Heart left ventricle (tissue), 16 donors: ENCODE measurements at regions not wholly inside any gene's neighbourhood (a gene's known extent, or its start where the extent isn't known, plus 50 kb on each side); places are given as distances from the start of the nearest gene placed in this dataset.

Experiments
- ATAC-seq, 4 donors: fragments of 200-7000 bp; cut with Tn5 transposase; one replicate each; pipeline ENCODE4 v1.9.1; 2020 to 2022; ENCODE audit warnings: moderate library complexity in 4 of 4, mild to moderate bottlenecking in 3 of 4, moderate number of reproducible peaks in 1 of 4
- DNase-seq, 5 donors: peaks; one replicate each; pipeline ENCODE4 v3.0.0-alpha.2; 2020
- H3K27ac ChIP-seq, 12 donors: fragments of 200-600 bp; sonication (generic) in 4 of 12; one replicate each; pipeline versions ENCODE4 v1.5.0 to v1.8.0; 2016 to 2022; ENCODE audit warnings: mild to moderate bottlenecking in 2 of 12
- H3K27me3 ChIP-seq, 9 donors: fragments of 200-600 bp; sonication (generic) in 2 of 9; one replicate each; pipeline versions ENCODE4 v1.5.1 to v1.8.0; 2016 to 2022; ENCODE audit warnings: mild to moderate bottlenecking in 3 of 9
- H3K36me3 ChIP-seq, 9 donors: fragments of 200-600 bp; sonication (generic) in 2 of 9; one replicate each; pipeline versions ENCODE4 v1.5.0 to v1.8.0; 2018 to 2022; ENCODE audit warnings: mild to moderate bottlenecking in 2 of 9
- H3K4me1 ChIP-seq, 12 donors: fragments of 200-600 bp; sonication (generic) in 4 of 12; one replicate each; pipeline versions ENCODE4 v1.5.0 to v1.8.0; 2016 to 2022; ENCODE audit warnings: mild to moderate bottlenecking in 3 of 12
- H3K4me3 ChIP-seq, 12 donors: fragments of 200-600 bp; sonication (generic) in 4 of 12; one replicate each; pipeline versions ENCODE4 v1.5.0 to v1.8.0; 2017 to 2022; ENCODE audit warnings: mild to moderate bottlenecking in 9 of 12, moderate library complexity in 4 of 12
- H3K9me3 ChIP-seq, 12 donors: fragments of 200-600 bp; sonication (generic) in 4 of 12; one replicate each; pipeline versions ENCODE4 v1.5.0 to v1.8.0; 2016 to 2022; ENCODE audit warnings: mild to moderate bottlenecking in 1 of 12
- CTCF ChIP-seq, 12 donors: fragments of 200-600 bp; sonication (generic) in 4 of 12; IDR thresholded peaks; one replicate each; pipeline versions ENCODE4 v1.5.0 to v1.8.0; 2018 to 2022; ENCODE audit warnings: antibody characterized with exemption in 12 of 12, mild to moderate bottlenecking in 5 of 12
- POLR2A ChIP-seq, 2 donors: fragments of 450-650 bp; IDR thresholded peaks; one replicate each; pipeline ENCODE4 v1.6.1; 2017; ENCODE audit warnings: antibody characterized with exemption in 2 of 2, mild to moderate bottlenecking in 2 of 2, moderate library complexity in 2 of 2
- whole genome bisulfite sequencing, 4 donors: extraction: QIAGEN DNeasy Blood & Tissue Kit in 2 of 4; methylation state at CpG; one replicate each; pipeline versions ENCODE4 v1.1.5 to v1.1.7; 2013 to 2018; 5-methylcytosine and 5-hydroxymethylcytosine counted together
- intact Hi-C, 10 donors: fragments of 100-400 bp; cut with DNase I; formaldehyde crosslinking; loops; one replicate each; pipeline versions ENCODE4 v1.11.1 to v1.14.2; 2022
- donor health status: ischemic (EF 13 %, LVEDD 7.1; RV severe dilation, severe dysfunction).
- donor health status: healthy with polysubstance abuse.
- donor health status: DM: no; HTN: yes; CAD: no.
- donor health status: DM: no; HTN: no; CAD: no.
- donor health status: ischemic (EF 25% LVEDD 6.9; RV normal size, moderate dysfunction).
- donor health status: ischemic (EF 25% LVEDD 5.7; RV mildly dilated, moderate dysfunction).
- donor health status: healthy.
- donor health status: DM: yes; HTN: yes; CAD: no.
- donor health status: ischemic (EF 35%, LVEDD 5.7; RV mildly dilated, moderate dysfunction).
- donor health status: nonischemic (EF 11% LVEDD 7.7; RV severe dilation, severe dysfunction).
- donor health status: DM: yes; HTN: yes; CAD: no.
- donor health status: PGD.
- donor health status: ischemic (EF 29% LVEDD 5.4; RV normal size, mild dysfunction).
- donor health status: nonischemic (EF 23%, LVEDD 6.1; RV moderate dilation, normal function).

DNA sequence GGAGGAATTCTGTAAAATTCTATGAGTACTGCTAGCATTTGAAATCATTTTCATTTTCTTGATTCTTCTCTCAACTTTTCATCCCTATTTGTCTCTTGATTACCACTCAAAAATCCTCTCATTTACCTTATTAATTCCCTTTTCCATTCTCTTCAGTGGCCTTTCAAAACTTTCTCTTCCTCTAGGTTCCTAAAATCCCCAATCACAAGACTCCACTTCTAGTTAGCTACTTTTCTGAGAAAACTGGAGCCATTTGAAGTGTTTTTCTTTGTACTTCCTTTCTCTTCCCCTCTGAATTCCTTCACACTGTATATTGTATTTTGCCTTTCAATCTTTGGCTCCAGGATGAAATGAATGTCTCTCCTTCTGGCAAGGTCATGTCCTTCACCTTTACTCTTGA lies 61.3 kb upstream of the NR4A3 start:
- TF ChIP-seq CTCF (IDR thresholded peaks at IDR 0.05) (no peak), POLR2A (IDR thresholded peaks at IDR 0.05) (no peak)
- ATAC-seq = no peak
- intact Hi-C loops = no loop called here

DNA sequence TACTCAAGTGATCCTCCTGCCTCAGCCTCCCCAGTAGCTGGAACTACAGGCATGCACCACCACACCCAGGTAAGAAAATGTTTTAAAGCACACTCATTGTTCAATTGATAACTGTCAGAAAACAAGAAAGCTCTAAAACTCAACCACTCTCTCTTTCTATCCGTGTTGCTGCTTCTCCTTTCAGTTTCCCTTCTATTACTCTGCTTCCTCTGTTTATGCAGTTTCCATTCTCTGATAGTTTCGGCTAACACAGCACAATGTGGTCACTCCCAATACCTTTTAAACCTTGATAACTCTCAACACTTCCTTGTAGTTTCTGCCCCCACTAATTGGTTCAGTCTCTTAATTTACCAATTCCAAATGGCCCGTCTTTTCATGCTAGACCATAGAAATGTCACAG lies 59.2 kb upstream of the NR4A3 start:
- H3K27ac ChIP-seq = no peak overlapping the region
- intact Hi-C loops = no loop called here
- no peak for TF ChIP-seq POLR2A (IDR thresholded peaks at IDR 0.05)
- TF ChIP-seq CTCF (IDR thresholded peaks at IDR 0.05) = no peak
- peaks cover 0 to 4% (median 0%) of the 10 kb centered on the region in 12 donors for H3K4me1 ChIP-seq
- no peaks in the 10 kb centered on the region for H3K27me3 ChIP-seq
- DNase-seq (no peak), ATAC-seq (no peak)
- peaks cover 0 to 3% (median 0%) of the 10 kb centered on the region in 12 donors for H3K9me3 ChIP-seq
- H3K36me3 ChIP-seq = no peaks in the 10 kb centered on the region
- WGBS, 4 donors = 74 to 84% (median 76%) methylated on average over 3 of the region's 3 CpGs
- no peak overlapping the region for H3K4me3 ChIP-seq

More for the DNA sequence above, 61.3 kb upstream of the NR4A3 start:
- Histone ChIP-seq H3K9me3 (peaks cover 0 to 3% (median 0%) of the 10 kb centered on the region in 12 donors), H3K4me1 (peaks cover 0 to 4% (median 0%) of the 10 kb centered on the region in 12 donors), H3K36me3 (no peaks in the 10 kb centered on the region), H3K4me3 (no peak overlapping the region), H3K27me3 (no peaks in the 10 kb centered on the region), H3K27ac (peak overlapping the region in 1 of 12 donors; percentile 43)
- DNase-seq = no peak
